Kidney (tissue), 13 donors: ENCODE measurements at regions not wholly inside any gene's neighbourhood (a gene's known extent, or its start where the extent isn't known, plus 50 kb on each side); places are given as distances from the start of the nearest gene placed in this dataset.

Source experiments
- DNase-seq, 5 donors: peaks; one replicate each; pipeline ENCODE4 v3.0.0-alpha.2; 2013 to 2020
- FAIRE-seq: peaks from 2 replicates; lab custom pipeline; 2012; peaks lifted over from hg19 to GRCh38; lab: Jason Lieb, UNC
- H3K27ac ChIP-seq, 2 donors: one replicate each; pipeline ENCODE4 v1.7.0; 2013; ENCODE audit warnings: low read depth in 2 of 2, low read length in 2 of 2, inconsistent platforms in 1 of 2
- H3K27me3 ChIP-seq: one replicate; pipeline ENCODE4 v1.7.1; 2013; ENCODE audit warnings: low read length, inconsistent platforms; ENCODE audit not compliant: control insufficient read depth, insufficient read depth
- H3K36me3 ChIP-seq, 3 donors: one replicate each; pipeline versions ENCODE4 v1.7.0 to v1.7.1; 2013; ENCODE audit warnings: low read length in 3 of 3, control low read depth in 1 of 3, inconsistent platforms in 1 of 3; ENCODE audit not compliant: insufficient read depth in 3 of 3, control insufficient read depth in 2 of 3
- H3K4me1 ChIP-seq, 3 donors: one replicate each; pipeline versions ENCODE4 v1.7.0 to v1.7.1; 2013; ENCODE audit warnings: low read length in 3 of 3, inconsistent platforms in 1 of 3, low read depth in 1 of 3; ENCODE audit not compliant: control insufficient read depth in 2 of 3, insufficient read depth in 2 of 3
- H3K4me3 ChIP-seq, 3 donors: one replicate each; pipeline versions ENCODE4 v1.7.0 to v1.8.1; 2013; ENCODE audit warnings: low read length in 3 of 3, control low read depth in 1 of 3, inconsistent platforms in 1 of 3
- H3K9ac ChIP-seq, 3 donors: one replicate each; pipeline versions ENCODE4 v1.7.0 to v1.7.1; 2013; ENCODE audit warnings: low read length in 3 of 3, control low read depth in 1 of 3, inconsistent platforms in 1 of 3
- H3K9me3 ChIP-seq, 3 donors: one replicate each; pipeline versions ENCODE4 v1.7.0 to v1.7.1; 2013; ENCODE audit warnings: low read length in 3 of 3, control low read depth in 1 of 3, inconsistent platforms in 1 of 3; ENCODE audit not compliant: control insufficient read depth in 2 of 3, insufficient read depth in 1 of 3
- CTCF ChIP-seq: IDR thresholded peaks from 3 replicates; pipeline ENCODE4 v1.5.1; 2012; ENCODE audit warnings: mild to moderate bottlenecking, moderate library complexity, borderline replicate concordance; ENCODE audit not compliant: insufficient read depth; ENCODE audit errors: extremely low read depth
- intact Hi-C: fragments of 100-400 bp; cut with DNase I; formaldehyde crosslinking; loops from one replicate; pipeline ENCODE4 v1.11.1; 2022
- donor health status: control.
- donor health status: control.
- donor health status: control.
- donor health status: control.
- donor health status: control.
- donor health status: DM: yes; HTN: yes; CAD: no.
- donor health status: Normal renal cell carcinoma (clear cell type).

- intact Hi-C loops, result no loop called here
- H3K27ac ChIP-seq, result no peak overlapping the region
- no peak overlapping the region for H3K9ac ChIP-seq
- H3K9me3 ChIP-seq, result no peaks in the 10 kb centered on the region
- no peaks in the 10 kb centered on the region for H3K4me1 ChIP-seq
- no peak for DNase-seq
- no peak for TF ChIP-seq CTCF
- FAIRE-seq, result no peak
- H3K36me3 ChIP-seq, result no peaks in the 10 kb centered on the region
- no peaks in the 10 kb centered on the region for H3K27me3 ChIP-seq
- no peak overlapping the region for H3K4me3 ChIP-seq
Observed at GRCh38 chr2:228846161-228846560, 424.9 kb downstream of the PID1 start.

GRCh38 chr2:228845162-228845925 is 425.7 kb downstream of the PID1 start:
- H3K27me3 ChIP-seq, result no peaks in the 10 kb centered on the region
- no peaks in the 10 kb centered on the region for H3K36me3 ChIP-seq
- intact Hi-C loops, result no loop called here
- H3K4me3 ChIP-seq, result no peak overlapping the region
- DNase-seq, result peak in 2 of 5 donors; percentile 12 to 46
- FAIRE-seq, result no peak
- no peaks in the 10 kb centered on the region for H3K9me3 ChIP-seq
- no peak overlapping the region for H3K9ac ChIP-seq
- TF ChIP-seq CTCF, result no peak
- no peaks in the 10 kb centered on the region for H3K4me1 ChIP-seq
- no peak overlapping the region for H3K27ac ChIP-seq

DNA sequence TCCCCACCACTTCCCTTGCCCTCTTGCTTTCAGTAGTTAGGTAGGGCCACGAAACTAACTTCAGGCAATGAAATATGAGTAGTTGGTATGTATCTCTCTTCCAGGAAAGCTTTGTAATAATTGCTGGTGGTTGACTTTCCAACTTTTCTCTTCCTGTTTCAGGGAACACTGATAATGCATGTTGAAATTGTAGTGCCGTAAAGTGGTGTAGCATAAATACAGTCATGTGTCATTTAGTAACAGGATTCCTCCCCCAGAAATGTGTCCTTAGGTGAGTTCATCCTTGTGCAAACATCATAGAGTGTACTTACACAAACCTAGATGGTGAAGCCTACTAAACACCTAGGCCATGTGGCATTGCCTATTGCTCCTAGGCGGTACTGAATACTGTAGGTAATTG is 429.2 kb downstream of the PID1 start:
- DNase-seq (no peak), FAIRE-seq (no peak)
- Histone ChIP-seq H3K4me3 (no peak overlapping the region), H3K9ac (no peak overlapping the region), H3K4me1 (no peaks in the 10 kb centered on the region), H3K27me3 (no peaks in the 10 kb centered on the region), H3K9me3 (no peaks in the 10 kb centered on the region), H3K27ac (no peak overlapping the region), H3K36me3 (no peaks in the 10 kb centered on the region)
- TF ChIP-seq CTCF, result no peak
- intact Hi-C loops, result no loop called here
